ENCODE measurements at regions not wholly inside any gene's neighbourhood (a gene's known extent, or its start where the extent isn't known, plus 50 kb on each side); places are given as distances from the start of the nearest gene placed in this dataset.
A peak's percentile ranks its signal among the peaks of the same experiment; 100 is the strongest.

DNA sequence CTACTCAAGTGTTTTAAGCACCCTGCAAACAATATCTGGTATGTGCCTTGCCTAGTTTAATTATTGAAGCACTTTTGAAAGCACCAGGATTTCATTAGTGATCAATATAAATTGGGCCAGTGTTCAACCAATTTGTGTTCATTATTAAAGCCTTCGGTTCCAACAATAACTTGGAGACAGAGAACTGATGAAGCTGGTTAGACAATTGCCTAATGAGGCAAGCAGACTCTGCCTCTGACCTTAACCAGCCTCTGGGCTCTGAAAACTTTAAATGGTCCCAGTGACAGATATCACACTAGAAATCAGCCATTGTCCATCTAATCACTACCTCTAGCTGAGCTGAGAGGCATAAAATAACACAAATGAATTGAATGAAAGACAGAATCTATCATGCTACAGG lies 139.9 kb upstream of the CNTN6 start:
- Mint-ChIP-seq H3K9me3 (ENCODE audit: unreplicated experiment) (no peaks in the 10 kb centered on the region), H3K27me3 (ENCODE audit: unreplicated experiment) (no peaks in the 10 kb centered on the region), H3K27ac (ENCODE audit: unreplicated experiment) (no peak overlapping the region), H3K4me3 (ENCODE audit: unreplicated experiment) (no peak overlapping the region), H3K4me1 (ENCODE audit: low read depth, unreplicated experiment) (peaks cover 2% of the 10 kb centered on the region), H3K36me3 (ENCODE audit: unreplicated experiment) (no peaks in the 10 kb centered on the region)
- TF ChIP-seq, protein P1, sequence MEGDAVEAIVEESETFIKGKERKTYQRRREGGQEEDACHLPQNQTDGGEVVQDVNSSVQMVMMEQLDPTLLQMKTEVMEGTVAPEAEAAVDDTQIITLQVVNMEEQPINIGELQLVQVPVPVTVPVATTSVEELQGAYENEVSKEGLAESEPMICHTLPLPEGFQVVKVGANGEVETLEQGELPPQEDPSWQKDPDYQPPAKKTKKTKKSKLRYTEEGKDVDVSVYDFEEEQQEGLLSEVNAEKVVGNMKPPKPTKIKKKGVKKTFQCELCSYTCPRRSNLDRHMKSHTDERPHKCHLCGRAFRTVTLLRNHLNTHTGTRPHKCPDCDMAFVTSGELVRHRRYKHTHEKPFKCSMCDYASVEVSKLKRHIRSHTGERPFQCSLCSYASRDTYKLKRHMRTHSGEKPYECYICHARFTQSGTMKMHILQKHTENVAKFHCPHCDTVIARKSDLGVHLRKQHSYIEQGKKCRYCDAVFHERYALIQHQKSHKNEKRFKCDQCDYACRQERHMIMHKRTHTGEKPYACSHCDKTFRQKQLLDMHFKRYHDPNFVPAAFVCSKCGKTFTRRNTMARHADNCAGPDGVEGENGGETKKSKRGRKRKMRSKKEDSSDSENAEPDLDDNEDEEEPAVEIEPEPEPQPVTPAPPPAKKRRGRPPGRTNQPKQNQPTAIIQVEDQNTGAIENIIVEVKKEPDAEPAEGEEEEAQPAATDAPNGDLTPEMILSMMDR (IDR thresholded peaks at IDR 0.05; ENCODE audit: partially characterized antibody, unreplicated experiment) = no peak
- no peak for DNase-seq

DNA sequence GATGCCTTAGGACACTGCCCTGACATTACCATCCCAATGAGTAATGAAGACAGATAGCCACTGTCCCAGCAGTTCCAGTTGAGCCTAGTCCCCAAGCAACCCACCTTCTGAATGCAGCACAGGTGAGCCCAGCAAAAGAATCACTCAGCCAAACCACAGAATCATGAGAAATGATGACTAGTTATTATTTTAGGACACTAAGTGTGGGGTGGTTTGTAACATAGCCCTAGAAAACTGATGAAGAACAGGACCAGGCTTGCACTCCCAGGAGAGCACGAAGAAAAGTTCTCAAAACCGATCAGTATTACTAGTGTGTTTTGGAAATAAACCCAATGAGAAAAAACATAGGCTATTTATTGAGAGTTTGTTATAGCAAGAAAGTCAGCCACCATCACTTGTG lies 129.6 kb upstream of the CNTN6 start:
- no peaks in the 10 kb centered on the region for H3K36me3 Mint-ChIP-seq (ENCODE audit: unreplicated experiment)
- H3K27me3 Mint-ChIP-seq (ENCODE audit: unreplicated experiment) = no peaks in the 10 kb centered on the region
- no peaks in the 10 kb centered on the region for H3K9me3 Mint-ChIP-seq (ENCODE audit: unreplicated experiment)
- H3K4me1 Mint-ChIP-seq (ENCODE audit: low read depth, unreplicated experiment) = peaks cover 2% of the 10 kb centered on the region
- H3K4me3 Mint-ChIP-seq (ENCODE audit: unreplicated experiment) = no peak overlapping the region
- no peak for DNase-seq
- H3K27ac Mint-ChIP-seq (ENCODE audit: unreplicated experiment) = no peak overlapping the region
- TF ChIP-seq, protein P1 (IDR thresholded peaks at IDR 0.05; ENCODE audit: partially characterized antibody, unreplicated experiment) = no peak

DNA sequence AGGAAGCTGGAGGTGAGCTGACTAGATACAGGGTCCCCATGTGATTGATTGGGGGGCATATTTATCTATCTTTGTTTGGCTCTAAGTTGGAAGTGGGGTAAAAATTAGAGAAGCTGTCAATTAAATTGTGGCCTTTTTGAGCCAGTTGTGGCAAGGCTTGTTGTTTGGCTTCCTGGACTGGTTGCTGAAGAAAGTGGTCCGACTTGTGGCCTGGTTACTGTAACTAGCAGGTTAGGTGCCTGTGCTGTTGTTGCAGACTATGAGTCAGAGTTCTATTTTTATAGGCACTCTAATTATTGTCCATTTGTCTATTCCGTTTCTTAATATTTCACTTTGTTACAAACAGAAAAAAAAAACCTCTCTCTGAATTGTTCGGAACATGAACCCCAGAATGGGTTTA lies 129.1 kb upstream of the CNTN6 start:
- H3K9me3 Mint-ChIP-seq (ENCODE audit: unreplicated experiment) = no peaks in the 10 kb centered on the region
- TF ChIP-seq, protein P1 (IDR thresholded peaks at IDR 0.05; ENCODE audit: partially characterized antibody, unreplicated experiment) = no peak
- H3K36me3 Mint-ChIP-seq (ENCODE audit: unreplicated experiment) = no peaks in the 10 kb centered on the region
- DNase-seq = no peak
- no peak overlapping the region for H3K27ac Mint-ChIP-seq (ENCODE audit: unreplicated experiment)
- no peak overlapping the region for H3K4me3 Mint-ChIP-seq (ENCODE audit: unreplicated experiment)
- H3K4me1 Mint-ChIP-seq (ENCODE audit: low read depth, unreplicated experiment) = peaks cover 2% of the 10 kb centered on the region
- no peaks in the 10 kb centered on the region for H3K27me3 Mint-ChIP-seq (ENCODE audit: unreplicated experiment)

DNA sequence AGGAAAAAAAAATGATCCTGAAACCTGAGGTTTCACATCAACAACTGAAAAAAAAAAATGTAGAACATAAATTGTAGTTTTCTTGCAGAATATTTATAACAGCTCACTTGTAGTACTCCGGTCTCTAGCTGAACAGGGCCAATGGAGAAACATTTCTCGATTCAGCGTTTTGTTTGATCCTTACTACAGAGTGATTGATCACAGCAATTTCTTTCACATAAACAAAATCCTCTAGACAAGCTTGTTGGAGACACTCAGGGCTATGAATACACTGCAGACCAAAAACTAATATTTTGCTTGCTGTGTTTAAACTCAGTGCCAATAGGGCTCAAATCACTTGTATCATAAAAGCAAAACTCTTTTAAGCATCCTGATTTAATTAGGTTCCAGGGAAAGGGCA lies 127.0 kb upstream of the CNTN6 start:
- H3K9me3 Mint-ChIP-seq (ENCODE audit: unreplicated experiment) = no peaks in the 10 kb centered on the region
- TF ChIP-seq, protein P1 (IDR thresholded peaks at IDR 0.05; ENCODE audit: partially characterized antibody, unreplicated experiment) = no peak
- DNase-seq = no peak
- no peak overlapping the region for H3K27ac Mint-ChIP-seq (ENCODE audit: unreplicated experiment)
- H3K4me1 Mint-ChIP-seq (ENCODE audit: low read depth, unreplicated experiment) = peaks cover 2% of the 10 kb centered on the region
- no peaks in the 10 kb centered on the region for H3K27me3 Mint-ChIP-seq (ENCODE audit: unreplicated experiment)
- no peaks in the 10 kb centered on the region for H3K36me3 Mint-ChIP-seq (ENCODE audit: unreplicated experiment)
- no peak overlapping the region for H3K4me3 Mint-ChIP-seq (ENCODE audit: unreplicated experiment)

DNA sequence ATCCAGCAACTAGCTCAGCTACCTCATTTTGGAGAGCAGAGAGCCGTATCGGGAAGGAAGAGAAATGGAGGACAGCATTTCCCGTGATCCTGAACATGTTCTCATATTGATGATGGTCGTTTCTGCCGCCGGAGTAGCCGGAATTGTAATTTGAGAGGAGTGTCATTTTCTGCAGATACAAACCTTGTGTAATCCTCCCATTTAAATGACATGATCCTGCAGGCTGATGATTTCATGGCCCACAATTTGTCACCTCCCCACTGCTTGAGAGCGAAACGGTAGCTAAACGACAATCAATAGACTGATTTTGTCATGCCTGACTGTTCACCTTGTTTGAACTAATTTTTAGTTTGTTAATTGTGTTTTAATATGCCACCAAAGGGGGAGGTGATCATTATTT lies 126.5 kb upstream of the CNTN6 start:
- DNase-seq = no peak
- H3K9me3 Mint-ChIP-seq (ENCODE audit: unreplicated experiment) = no peaks in the 10 kb centered on the region

More for the DNA sequence above, 126.5 kb upstream of the CNTN6 start:
- no peaks in the 10 kb centered on the region for H3K27me3 Mint-ChIP-seq (ENCODE audit: unreplicated experiment)
- H3K36me3 Mint-ChIP-seq (ENCODE audit: unreplicated experiment) = no peaks in the 10 kb centered on the region
- H3K27ac Mint-ChIP-seq (ENCODE audit: unreplicated experiment) = peak overlapping the region; percentile 75
- H3K4me1 Mint-ChIP-seq (ENCODE audit: low read depth, unreplicated experiment) = peaks cover 2% of the 10 kb centered on the region
- H3K4me3 Mint-ChIP-seq (ENCODE audit: unreplicated experiment) = peak overlapping the region; percentile 22
- TF ChIP-seq, protein P1 (IDR thresholded peaks at IDR 0.05; ENCODE audit: partially characterized antibody, unreplicated experiment) = no peak

Data from glutamatergic neuron (in vitro differentiated cells).